B cell (primary cell): ENCODE measurements at regions not wholly inside any gene's neighbourhood (a gene's known extent, or its start where the extent isn't known, plus 50 kb on each side); places are given as distances from the start of the nearest gene placed in this dataset.
"Not testable (repeated sequence)": the region's sequence is repeated elsewhere in the genome, so short reads cannot be mapped to it uniquely, and the experiment has no call there.

Experiments used
- ATAC-seq: fragments of 200-7000 bp; cut with Tn5 transposase; one replicate; pipeline ENCODE4 v1.10.0; 2021; ENCODE audit warnings: low read depth, mild to moderate bottlenecking, moderate number of reproducible peaks, moderate library complexity
- CTCF ChIA-PET: fragments of 350-600 bp; sonication (Branson Sonifier 250); formaldehyde crosslinking; loops from one replicate; lab custom pipeline; 2021; ENCODE audit warnings: antibody characterized with exemption, inconsistent platforms; lab: Charles Lee
- POLR2A ChIA-PET: fragments of 350-600 bp; sonication (Branson Sonifier 250); formaldehyde crosslinking; loops from one replicate; lab custom pipeline; 2021; ENCODE audit warnings: antibody characterized with exemption; lab: Charles Lee
- DNase-seq: peaks from one replicate; pipeline ENCODE4 v3.0.0; 2013
- H2AFZ ChIP-seq: 2 replicates; pipeline ENCODE4 v1.6.1; 2012; ENCODE audit warnings: mild to moderate bottlenecking, low read depth, low read length; ENCODE audit not compliant: insufficient read depth, poor library complexity, severe bottlenecking
- H3K27ac ChIP-seq, 2 donors: 1 replicate in 1 of 2; 2 replicates in 1 of 2; pipeline ENCODE4 v1.5.1; 2012 to 2013; ENCODE audit warnings: low read length in 2 of 2, mild to moderate bottlenecking in 2 of 2, moderate library complexity in 1 of 2
- H3K27me3 ChIP-seq, 4 experiments: fragments of 200-600 bp in 1 of 4; sonication (generic) in 1 of 4; replicated peaks in 1 of 4; 1 replicate in 2 of 4; 2 replicates in 2 of 4; pipeline versions ENCODE4 v1.6.1 to v1.7.0; 2013 to 2016; ENCODE audit warnings: low read length in 3 of 4, mild to moderate bottlenecking in 2 of 4, mixed read lengths in 1 of 4, moderate library complexity in 1 of 4; ENCODE audit not compliant: insufficient read depth in 4 of 4, control insufficient read depth in 3 of 4; ENCODE audit errors: control extremely low read depth in 1 of 4
- H3K36me3 ChIP-seq, 2 experiments: replicated peaks in 1 of 2; 1 replicate in 1 of 2; 2 replicates in 1 of 2; pipeline versions ENCODE4 v1.6.1 to v1.7.1; 2013; ENCODE audit warnings: low read length in 1 of 2; ENCODE audit not compliant: insufficient read depth in 2 of 2, control insufficient read depth in 1 of 2; ENCODE audit errors: control extremely low read depth in 1 of 2, extremely low read depth in 1 of 2
- H3K4me1 ChIP-seq, 2 donors: fragments of 200-600 bp in 1 of 2; sonication (generic) in 1 of 2; 1 replicate in 1 of 2; 2 replicates in 1 of 2; pipeline versions ENCODE4 v1.5.1 to v1.6.1; 2013 to 2017; ENCODE audit warnings: low read length in 2 of 2; ENCODE audit not compliant: control insufficient read depth in 2 of 2, insufficient read depth in 2 of 2
- H3K4me2 ChIP-seq: replicated peaks from 2 replicates; pipeline ENCODE3; 2012; ENCODE audit warnings: mild to moderate bottlenecking, low read depth, low read length; ENCODE audit not compliant: poor library complexity, severe bottlenecking
- H3K4me3 ChIP-seq, 5 experiments: fragments of 200-600 bp in 1 of 5; sonication (generic) in 1 of 5; 1 replicate in 3 of 5; 2 replicates in 2 of 5; pipeline versions ENCODE4 v1.5.1 to v1.7.0; 2011 to 2016; ENCODE audit warnings: low read length in 4 of 5, mild to moderate bottlenecking in 4 of 5, low read depth in 2 of 5, control low read depth in 1 of 5, moderate library complexity in 1 of 5; ENCODE audit not compliant: insufficient read depth in 1 of 5; ENCODE audit errors: control extremely low read depth in 1 of 5, extremely low read depth in 1 of 5
- H3K79me2 ChIP-seq: fragments of 200-600 bp; sonication (generic); one replicate; pipeline ENCODE4 v1.6.0; 2016; ENCODE audit warnings: low read length; ENCODE audit not compliant: control insufficient read depth, insufficient read depth
- H3K9ac ChIP-seq: fragments of 200-600 bp; sonication (generic); 2 replicates; pipeline ENCODE4 v1.6.1; 2017; ENCODE audit warnings: mild to moderate bottlenecking, low read length, moderate library complexity
- H3K9me3 ChIP-seq, 3 donors: one replicate each; pipeline versions ENCODE4 v1.6.1 to v1.7.1; 2013; ENCODE audit warnings: low read length in 2 of 3; ENCODE audit not compliant: control insufficient read depth in 2 of 3, insufficient read depth in 1 of 3; ENCODE audit errors: control extremely low read depth in 1 of 3
- H4K20me1 ChIP-seq: 2 replicates; pipeline ENCODE4 v1.6.0; 2012; ENCODE audit warnings: mild to moderate bottlenecking, low read length; ENCODE audit not compliant: insufficient read depth, control insufficient read depth, poor library complexity, severe bottlenecking
- H3K27ac Mint-ChIP-seq: one replicate; pipeline ENCODE4 v1.8.0; 2021; ENCODE audit warnings: mixed read lengths
- H3K27me3 Mint-ChIP-seq: one replicate; pipeline ENCODE4 v1.8.0; 2021; ENCODE audit warnings: mixed read lengths
- H3K4me1 Mint-ChIP-seq: one replicate; pipeline ENCODE4 v1.8.0; 2021; ENCODE audit warnings: mixed read lengths
- H3K4me3 Mint-ChIP-seq: one replicate; pipeline ENCODE4 v1.8.0; 2021; ENCODE audit warnings: mixed read lengths
- H3K9me3 Mint-ChIP-seq: one replicate; pipeline ENCODE4 v1.8.0; 2022; ENCODE audit warnings: mixed read lengths; ENCODE audit not compliant: insufficient read depth
- CTCF ChIP-seq: fragments of 200-600 bp; IDR thresholded peaks from one replicate; pipeline ENCODE4 v1.8.0; 2022; ENCODE audit warnings: antibody characterized with exemption, mild to moderate bottlenecking
- EZH2 ChIP-seq: IDR thresholded peaks from 2 replicates; pipeline ENCODE4 v1.6.1; 2012; ENCODE audit warnings: borderline replicate concordance, low read depth, mild to moderate bottlenecking, moderate library complexity, low read length; ENCODE audit not compliant: insufficient read depth, poor library complexity, severe bottlenecking
- whole genome bisulfite sequencing: methylation state at CpG from one replicate; pipeline ENCODE4 v1.1.5; 2013; ENCODE audit warnings: missing lambda C conversion rate; ENCODE audit not compliant: insufficient coverage; 5-methylcytosine and 5-hydroxymethylcytosine counted together
- intact Hi-C: fragments of 100-400 bp; cut with micrococcal nuclease; formaldehyde crosslinking; loops from one replicate; pipeline ENCODE4 v1.10.0; 2022

DNA sequence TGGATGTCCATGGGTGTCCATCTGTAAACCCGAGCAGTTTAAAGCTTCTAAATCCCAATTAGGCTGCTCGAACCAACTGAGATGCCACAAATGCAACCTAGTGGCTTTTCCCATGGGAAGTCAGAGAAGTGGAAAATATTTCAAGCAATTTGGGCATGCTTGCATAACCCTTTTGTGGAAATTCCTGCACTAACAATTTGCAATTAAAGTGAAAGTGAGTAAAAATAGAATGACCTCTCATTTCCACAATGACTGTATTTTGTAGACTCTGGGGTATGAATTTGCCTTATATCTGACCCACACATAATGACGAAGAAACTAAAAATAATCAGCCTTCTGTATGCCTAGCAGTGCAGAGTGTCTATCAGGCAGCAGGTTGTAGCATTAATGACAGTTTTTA, 91.8 kb upstream of the TSC22D1 start:
- Histone ChIP-seq H3K4me2 (no peak overlapping the region), H3K27ac (no peak overlapping the region), H2AFZ (no peak overlapping the region), H3K4me3 (no peak overlapping the region), H3K27me3 (no peaks in the 10 kb centered on the region), H4K20me1 (no peaks in the 10 kb centered on the region), H3K79me2 (no peaks in the 10 kb centered on the region), H3K9ac (no peak overlapping the region), H3K9me3 (peaks cover 0 to 4% (median 0%) of the 10 kb centered on the region in 3 donors), H3K36me3 (no peaks in the 10 kb centered on the region), H3K4me1 (no peaks in the 10 kb centered on the region)
- Mint-ChIP-seq H3K9me3 (no peaks in the 10 kb centered on the region), H3K27me3 (peaks cover 3% of the 10 kb centered on the region), H3K27ac (no peak overlapping the region), H3K4me3 (no peak overlapping the region), H3K4me1 (no peaks in the 10 kb centered on the region)
- ChIA-PET POLR2A (no interaction called here), CTCF (no interaction called here)
- no peak for ATAC-seq
- WGBS = 69% methylated on average over 2 of the region's 3 CpGs
- DNase-seq = no peak
- no peak for TF ChIP-seq CTCF
- no peak for TF ChIP-seq EZH2
- intact Hi-C loops = no loop called here

GRCh38 chr13:44666538-44666937, 90.4 kb upstream of the TSC22D1 start:
- H3K4me1 Mint-ChIP-seq, H3K27me3 Mint-ChIP-seq, POLR2A ChIA-PET, H3K27ac Mint-ChIP-seq, H3K79me2 ChIP-seq, DNase-seq, H3K9ac ChIP-seq, H3K4me1 ChIP-seq, CTCF ChIA-PET, H3K4me2 ChIP-seq, H4K20me1 ChIP-seq, ATAC-seq, H3K9me3 ChIP-seq, H2AFZ ChIP-seq, H3K27ac ChIP-seq, H3K4me3 Mint-ChIP-seq, H3K4me3 ChIP-seq, H3K27me3 ChIP-seq, intact Hi-C loops, H3K9me3 Mint-ChIP-seq, H3K36me3 ChIP-seq: not testable (repeated sequence)
- 100% methylated on average over 2 of the region's 3 CpGs for WGBS
